ENCODE measurements at regions not wholly inside any gene's neighbourhood (a gene's known extent, or its start where the extent isn't known, plus 50 kb on each side); places are given as distances from the start of the nearest gene placed in this dataset.

- Mint-ChIP-seq H3K9me3 (peaks cover 5 to 6% of the 10 kb centered on the region in 2 donors), H3K36me3 (ENCODE audit: insufficient read depth in 2 of 2) (peaks cover 4 to 6% of the 10 kb centered on the region in 2 donors), H3K27me3 (ENCODE audit: low read depth) (peaks cover 7% of the 10 kb centered on the region), H3K4me1 (ENCODE audit: low read depth) (peaks cover 7% of the 10 kb centered on the region), H3K4me3 (no peak overlapping the region), H3K27ac (no peak overlapping the region)
- no peak for DNase-seq
- ATAC-seq (replicated peaks in 1 of 2) = no peak
Measured at GRCh38 chr1:75984781-75985180, 52.6 kb upstream of the ASB17 start.

DNA sequence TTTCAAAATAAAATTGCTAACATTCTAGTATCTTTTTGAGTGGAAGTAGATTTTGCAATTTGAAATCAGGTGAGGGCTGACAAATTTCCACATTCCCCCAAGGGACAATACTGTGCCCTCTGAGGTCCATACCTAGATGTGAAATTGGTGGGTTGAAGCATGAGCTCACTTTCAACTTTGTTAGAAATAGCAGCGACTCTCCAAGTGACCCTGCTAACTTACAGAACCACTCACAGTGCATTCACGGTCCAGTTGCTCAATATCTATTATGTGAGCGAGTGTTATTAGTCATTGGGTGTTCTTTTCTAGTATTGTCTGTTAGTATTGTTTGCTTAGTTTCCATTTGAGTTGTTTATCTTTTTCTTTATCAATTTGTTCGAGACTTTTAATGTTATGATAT lies 53.6 kb upstream of the ASB17 start:
- H3K4me1 Mint-ChIP-seq (ENCODE audit: low read depth) = peaks cover 6% of the 10 kb centered on the region
- no peak overlapping the region for H3K4me3 Mint-ChIP-seq
- H3K9me3 Mint-ChIP-seq = peaks cover 5 to 6% of the 10 kb centered on the region in 2 donors
- no peak overlapping the region for H3K27ac Mint-ChIP-seq
- peaks cover 4 to 6% of the 10 kb centered on the region in 2 donors for H3K36me3 Mint-ChIP-seq (ENCODE audit: insufficient read depth in 2 of 2)
- DNase-seq (no peak), ATAC-seq (replicated peaks in 1 of 2) (no peak)
- peaks cover 6% of the 10 kb centered on the region for H3K27me3 Mint-ChIP-seq (ENCODE audit: low read depth)

DNA sequence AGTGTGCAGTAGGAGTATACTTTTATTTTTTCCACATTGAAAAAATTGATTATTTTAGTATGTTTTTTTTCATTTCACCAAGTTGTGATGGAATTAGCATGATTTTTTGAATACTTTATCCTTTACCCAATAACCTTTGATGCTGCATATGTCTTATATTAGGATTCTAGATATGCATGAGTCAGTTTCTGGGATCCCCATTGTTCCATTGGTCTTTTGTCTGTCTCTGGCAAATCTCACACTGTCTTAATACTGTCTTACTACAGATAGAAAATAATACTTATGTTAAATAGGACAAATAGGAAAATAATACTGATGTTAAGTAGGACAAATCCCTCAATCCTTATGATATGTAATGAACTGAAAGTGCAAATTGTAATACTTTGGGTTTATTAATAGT lies 54.3 kb upstream of the ASB17 start:
- Mint-ChIP-seq H3K9me3 (peaks cover 2 to 5% of the 10 kb centered on the region in 2 donors), H3K27me3 (ENCODE audit: low read depth) (no peaks in the 10 kb centered on the region), H3K4me1 (ENCODE audit: low read depth) (no peaks in the 10 kb centered on the region), H3K27ac (no peak overlapping the region), H3K36me3 (ENCODE audit: insufficient read depth in 2 of 2) (peaks cover 4 to 6% of the 10 kb centered on the region in 2 donors), H3K4me3 (no peak overlapping the region)
- ATAC-seq (replicated peaks in 1 of 2) = no peak
- DNase-seq = no peak

DNA sequence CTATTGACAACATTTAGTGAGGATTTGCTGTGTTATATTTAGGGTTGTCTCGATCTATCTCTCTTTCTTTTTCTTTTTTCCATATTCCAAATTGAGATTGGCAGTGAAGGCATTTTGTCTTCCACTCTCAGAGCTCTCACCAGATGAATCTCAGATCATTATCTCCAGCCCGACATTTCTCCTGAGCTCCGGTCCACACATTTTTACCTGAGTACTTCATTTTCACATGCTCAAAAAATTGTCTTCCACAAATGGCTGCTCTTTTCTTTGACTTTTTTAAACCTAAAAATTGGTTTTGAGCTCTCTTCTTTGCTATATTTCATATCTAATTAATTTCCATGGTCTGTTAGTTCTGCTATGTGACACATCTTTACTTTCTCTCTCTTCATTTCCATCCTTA lies 56.9 kb upstream of the ASB17 start:
- no peak for DNase-seq
- ATAC-seq (replicated peaks in 1 of 2) = no peak
- Mint-ChIP-seq H3K4me3 (no peak overlapping the region), H3K4me1 (ENCODE audit: low read depth) (no peaks in the 10 kb centered on the region), H3K27me3 (ENCODE audit: low read depth) (no peaks in the 10 kb centered on the region), H3K27ac (no peak overlapping the region), H3K36me3 (ENCODE audit: insufficient read depth in 2 of 2) (peaks cover under 1 to 3% of the 10 kb centered on the region in 2 donors), H3K9me3 (peaks cover 0 to 2% of the 10 kb centered on the region in 2 donors)

DNA sequence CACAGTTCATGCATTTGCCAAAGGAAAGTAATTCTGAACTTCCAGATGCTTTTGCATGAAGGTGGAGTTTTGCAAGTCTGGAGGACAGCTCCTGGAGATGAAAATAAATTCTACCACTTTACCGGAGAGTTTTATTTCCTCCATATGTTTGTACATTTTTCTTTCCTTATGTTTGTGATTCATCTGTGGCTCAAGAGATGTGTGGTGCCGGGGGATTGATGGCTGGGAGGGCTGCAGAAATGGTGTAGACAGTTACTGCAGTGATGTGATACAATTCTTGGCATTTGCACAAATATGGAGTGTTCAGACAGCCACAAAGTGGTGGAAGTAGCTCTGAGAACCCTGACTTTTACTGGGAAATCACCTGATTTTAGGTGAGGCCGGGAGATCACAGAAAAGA lies 58.5 kb upstream of the ASB17 start:
- H3K4me3 Mint-ChIP-seq = no peak overlapping the region
- no peaks in the 10 kb centered on the region for H3K9me3 Mint-ChIP-seq
- no peaks in the 10 kb centered on the region for H3K4me1 Mint-ChIP-seq (ENCODE audit: low read depth)
- H3K27ac Mint-ChIP-seq = no peak overlapping the region
- no peaks in the 10 kb centered on the region for H3K36me3 Mint-ChIP-seq (ENCODE audit: insufficient read depth in 2 of 2)
- DNase-seq = no peak
- no peaks in the 10 kb centered on the region for H3K27me3 Mint-ChIP-seq (ENCODE audit: low read depth)
- no peak for ATAC-seq (replicated peaks in 1 of 2)

DNA sequence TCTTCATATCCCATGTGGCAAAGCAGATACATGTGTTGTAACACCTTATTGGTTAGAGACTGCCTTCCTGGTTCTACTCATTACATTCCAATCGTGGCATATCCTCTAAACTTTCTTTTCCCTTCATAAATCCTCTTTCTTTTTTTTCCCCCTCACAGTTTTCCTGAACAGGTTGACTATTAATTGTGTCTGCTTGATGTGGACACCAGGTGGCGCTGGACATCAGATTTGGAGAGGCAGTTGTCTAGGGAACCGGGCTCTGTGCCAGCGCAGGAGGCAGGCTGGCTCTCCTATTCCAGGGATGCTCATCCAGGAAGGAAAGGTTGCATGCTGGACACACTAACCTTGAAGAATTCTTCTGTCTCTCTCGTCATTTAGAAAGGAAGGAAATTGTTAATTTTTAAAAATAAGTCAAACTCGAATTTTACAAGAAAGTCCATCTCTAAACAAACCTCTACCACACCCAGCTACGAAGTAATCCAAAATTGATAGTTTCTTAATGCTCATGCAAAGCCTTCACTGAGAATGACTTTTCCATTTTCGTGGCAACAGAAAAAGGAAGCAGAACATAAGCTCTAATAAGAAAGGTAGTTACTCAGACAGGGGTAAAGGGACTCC lies 59.4 kb upstream of the ASB17 start:
- Mint-ChIP-seq H3K27ac (no peak overlapping the region), H3K4me1 (ENCODE audit: low read depth) (no peaks in the 10 kb centered on the region), H3K4me3 (no peak overlapping the region), H3K36me3 (ENCODE audit: insufficient read depth in 2 of 2) (no peaks in the 10 kb centered on the region), H3K9me3 (no peaks in the 10 kb centered on the region), H3K27me3 (ENCODE audit: low read depth) (no peaks in the 10 kb centered on the region)
- ATAC-seq (replicated peaks in 1 of 2) (peak; percentile 45 to 55), DNase-seq (peak; percentile 62 to 73)

- Mint-ChIP-seq H3K27ac (no peak overlapping the region), H3K4me3 (no peak overlapping the region), H3K36me3 (ENCODE audit: insufficient read depth in 2 of 2) (no peaks in the 10 kb centered on the region), H3K9me3 (no peaks in the 10 kb centered on the region), H3K4me1 (ENCODE audit: low read depth) (no peaks in the 10 kb centered on the region), H3K27me3 (ENCODE audit: low read depth) (no peaks in the 10 kb centered on the region)
- ATAC-seq (replicated peaks in 1 of 2) (no peak), DNase-seq (no peak)
Measured at GRCh38 chr1:75992312-75992711, 60.1 kb upstream of the ASB17 start.

- Mint-ChIP-seq H3K36me3 (ENCODE audit: insufficient read depth in 2 of 2) (peaks cover 0 to under 1% of the 10 kb centered on the region in 2 donors), H3K4me3 (no peak overlapping the region), H3K27ac (no peak overlapping the region), H3K9me3 (no peaks in the 10 kb centered on the region), H3K4me1 (ENCODE audit: low read depth) (peaks cover 1% of the 10 kb centered on the region), H3K27me3 (ENCODE audit: low read depth) (no peaks in the 10 kb centered on the region)
- no peak for DNase-seq
- no peak for ATAC-seq (replicated peaks in 1 of 2)
Measured at GRCh38 chr1:75993661-75994060, 61.5 kb upstream of the ASB17 start.

GRCh38 chr1:75996196-75996595 lies 64.0 kb upstream of the ASB17 start:
- H3K36me3 Mint-ChIP-seq (ENCODE audit: insufficient read depth in 2 of 2) = peaks cover 0 to 6% of the 10 kb centered on the region in 2 donors
- H3K4me3 Mint-ChIP-seq = no peak overlapping the region
- ATAC-seq (replicated peaks in 1 of 2) = no peak
- no peaks in the 10 kb centered on the region for H3K27me3 Mint-ChIP-seq (ENCODE audit: low read depth)
- peaks cover 0 to 7% of the 10 kb centered on the region in 2 donors for H3K9me3 Mint-ChIP-seq
- DNase-seq = no peak
- peaks cover 9% of the 10 kb centered on the region for H3K4me1 Mint-ChIP-seq (ENCODE audit: low read depth)
- H3K27ac Mint-ChIP-seq = no peak overlapping the region

- DNase-seq (no peak), ATAC-seq (replicated peaks in 1 of 2) (peak; percentile 55 to 70)
Measured at GRCh38 chr1:75999034-75999433, 66.8 kb upstream of the ASB17 start.

GRCh38 chr1:76003946-76004345 lies 70.6 kb upstream of the ST6GALNAC3 start:
- ATAC-seq (replicated peaks in 1 of 2) (no peak), DNase-seq (no peak)
- Mint-ChIP-seq H3K9me3 (peaks cover 0 to 5% of the 10 kb centered on the region in 2 donors), H3K4me3 (no peak overlapping the region), H3K27ac (no peak overlapping the region), H3K27me3 (ENCODE audit: low read depth) (no peaks in the 10 kb centered on the region), H3K4me1 (ENCODE audit: low read depth) (peaks cover 5% of the 10 kb centered on the region), H3K36me3 (ENCODE audit: insufficient read depth in 2 of 2) (peaks cover 0 to 3% of the 10 kb centered on the region in 2 donors)

More at GRCh38 chr1:75999034-75999433, 66.8 kb upstream of the ASB17 start:
- H3K27me3 Mint-ChIP-seq (ENCODE audit: low read depth) = no peaks in the 10 kb centered on the region
- peaks cover 0 to 7% of the 10 kb centered on the region in 2 donors for H3K9me3 Mint-ChIP-seq
- H3K36me3 Mint-ChIP-seq (ENCODE audit: insufficient read depth in 2 of 2) = peaks cover 0 to 6% of the 10 kb centered on the region in 2 donors
- peaks cover 9% of the 10 kb centered on the region for H3K4me1 Mint-ChIP-seq (ENCODE audit: low read depth)
- no peak overlapping the region for H3K4me3 Mint-ChIP-seq
- no peak overlapping the region for H3K27ac Mint-ChIP-seq

DNA sequence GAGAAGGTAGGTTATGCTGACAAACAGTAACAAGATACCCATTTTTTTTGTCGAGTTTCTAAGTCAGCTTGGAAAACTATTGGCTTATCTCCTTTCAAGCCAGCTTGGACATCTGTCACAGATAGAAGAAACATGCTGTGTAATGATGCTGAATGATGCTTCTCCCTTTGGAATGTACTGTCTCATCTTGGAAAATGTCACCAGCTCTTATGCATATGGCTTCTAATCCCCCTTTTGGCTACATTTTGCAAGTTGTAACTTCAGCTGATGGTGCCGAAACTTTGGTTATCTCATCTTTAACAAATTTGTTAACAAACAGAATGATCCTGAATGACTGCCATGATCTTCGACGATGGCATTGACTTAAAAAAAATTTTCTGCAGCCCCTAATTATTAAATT lies 68.8 kb upstream of the ST6GALNAC3 start:
- ATAC-seq (replicated peaks in 1 of 2) = no peak
- H3K9me3 Mint-ChIP-seq = no peaks in the 10 kb centered on the region
- no peaks in the 10 kb centered on the region for H3K27me3 Mint-ChIP-seq (ENCODE audit: low read depth)
- no peaks in the 10 kb centered on the region for H3K36me3 Mint-ChIP-seq (ENCODE audit: insufficient read depth in 2 of 2)
- no peak overlapping the region for H3K4me3 Mint-ChIP-seq
- DNase-seq = no peak
- no peak overlapping the region for H3K27ac Mint-ChIP-seq
- H3K4me1 Mint-ChIP-seq (ENCODE audit: low read depth) = no peaks in the 10 kb centered on the region

DNA sequence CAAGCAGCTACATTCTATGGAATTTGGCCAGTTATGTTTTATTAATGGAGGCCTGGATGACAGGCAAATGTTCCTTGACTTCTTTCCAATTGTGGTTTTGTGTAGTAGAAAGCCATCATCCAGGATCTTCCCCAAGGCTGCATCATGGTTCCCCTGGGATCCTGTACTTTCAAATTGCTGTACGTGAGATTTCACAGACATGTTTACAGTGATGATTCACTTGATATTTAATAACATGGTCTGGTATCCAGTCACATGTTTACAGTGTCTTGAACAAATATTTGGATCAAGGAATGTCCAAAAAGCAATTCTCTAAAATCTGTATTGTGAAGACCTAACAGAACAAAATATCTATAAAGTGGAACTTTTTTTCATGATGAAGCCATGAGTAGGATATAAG lies 68.3 kb upstream of the ST6GALNAC3 start:
- ATAC-seq (replicated peaks in 1 of 2) (no peak), DNase-seq (no peak)
- H3K27me3 Mint-ChIP-seq (ENCODE audit: low read depth) = no peaks in the 10 kb centered on the region
- no peaks in the 10 kb centered on the region for H3K36me3 Mint-ChIP-seq (ENCODE audit: insufficient read depth in 2 of 2)
- no peaks in the 10 kb centered on the region for H3K9me3 Mint-ChIP-seq
- no peaks in the 10 kb centered on the region for H3K4me1 Mint-ChIP-seq (ENCODE audit: low read depth)
- H3K27ac Mint-ChIP-seq = no peak overlapping the region
- H3K4me3 Mint-ChIP-seq = no peak overlapping the region

DNA sequence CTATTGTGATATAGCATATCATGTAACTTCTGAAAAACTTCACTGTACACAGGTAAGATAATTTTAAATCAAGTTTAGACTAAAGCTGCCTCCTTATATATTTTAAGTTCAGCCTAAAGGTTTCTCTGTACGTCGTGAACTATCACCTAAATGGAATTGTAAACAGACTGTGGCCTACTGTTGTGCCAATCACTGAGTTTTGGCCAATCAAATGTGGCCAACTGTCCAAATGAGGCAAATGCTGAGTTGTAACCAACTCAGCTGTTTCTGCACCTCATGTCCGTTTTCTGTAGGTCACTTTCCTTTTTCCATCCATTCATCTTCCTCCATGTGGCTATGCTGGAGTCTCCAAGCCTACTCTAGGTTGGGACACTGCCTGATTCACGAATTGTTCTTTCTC lies 63.7 kb upstream of the ST6GALNAC3 start:
- Mint-ChIP-seq H3K4me1 (ENCODE audit: low read depth) (peaks cover 14% of the 10 kb centered on the region), H3K36me3 (ENCODE audit: insufficient read depth in 2 of 2) (no peaks in the 10 kb centered on the region), H3K4me3 (no peak overlapping the region), H3K27me3 (ENCODE audit: low read depth) (no peaks in the 10 kb centered on the region), H3K9me3 (peaks cover 0 to 2% of the 10 kb centered on the region in 2 donors), H3K27ac (no peak overlapping the region)
- DNase-seq (no peak), ATAC-seq (replicated peaks in 1 of 2) (no peak)

All from activated T-cell treated with anti-CD3 and anti-CD28 coated beads, Interleukin-2, amount 50 U/mL, for 72 hours (primary cell).